ENCODE measurements at regions not wholly inside any gene's neighbourhood (a gene's known extent, or its start where the extent isn't known, plus 50 kb on each side); places are given as distances from the start of the nearest gene placed in this dataset.

GRCh38 chr10:113967126-113967525, 76.5 kb upstream of the ADRB1 start:
- no peak for DNase-seq

DNA sequence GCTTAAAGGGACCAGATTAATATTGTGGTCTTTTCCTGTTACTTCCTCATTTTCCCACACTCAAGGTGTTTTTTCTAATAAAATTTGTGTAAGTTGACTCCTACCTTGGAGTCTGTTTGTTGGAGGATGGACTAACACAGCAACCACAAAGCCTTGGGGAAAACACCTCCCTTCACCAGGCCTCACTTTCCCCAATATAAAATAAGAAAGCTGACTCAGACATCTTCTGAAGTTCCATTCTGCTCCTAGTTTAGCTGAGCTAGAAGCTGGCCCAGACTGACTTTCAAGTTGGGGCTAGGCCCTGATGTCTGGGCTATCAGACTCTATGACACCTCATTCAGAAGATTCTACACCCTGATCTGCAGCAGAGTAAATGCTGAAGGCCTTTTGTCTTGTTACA, 73.0 kb upstream of the ADRB1 start:
- no peak for DNase-seq

- DNase-seq, result no peak
Observed at GRCh38 chr10:113971349-113971973, 72.2 kb upstream of the ADRB1 start.

GRCh38 chr10:113977174-113977573, 66.5 kb upstream of the ADRB1 start:
- no peak for DNase-seq

- DNase-seq, result no peak
Observed at GRCh38 chr10:113978802-113979201, 64.9 kb upstream of the ADRB1 start.

DNA sequence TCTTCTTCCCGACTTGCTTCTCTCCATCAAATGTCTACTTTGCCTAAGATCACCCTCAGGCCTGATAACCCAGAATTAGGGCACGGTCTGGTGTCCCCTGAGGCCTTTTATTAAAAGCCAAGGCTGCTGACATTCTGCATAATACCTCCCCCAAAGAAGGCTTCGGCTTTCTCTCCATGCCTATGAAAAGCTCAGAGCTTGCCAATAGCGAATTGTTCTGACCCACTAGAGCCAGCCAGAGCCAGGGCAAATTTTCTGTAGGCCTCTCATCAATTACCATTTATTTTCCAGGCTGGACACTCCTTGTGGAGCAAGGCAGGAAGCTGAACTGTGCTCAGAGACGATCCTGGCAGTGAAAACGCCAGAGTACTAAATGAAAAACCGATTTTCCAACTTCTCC, 64.3 kb upstream of the ADRB1 start:
- DNase-seq, result no peak

GRCh38 chr10:113980408-113981087, 63.1 kb upstream of the ADRB1 start:
- DNase-seq, result no peak

GRCh38 chr10:113982296-113982695, 61.4 kb upstream of the ADRB1 start:
- DNase-seq, result no peak

GRCh38 chr10:113982769-113983168, 60.9 kb upstream of the ADRB1 start:
- DNase-seq, result no peak

- DNase-seq, result no peak
Observed at GRCh38 chr10:113983552-113983951, 60.1 kb upstream of the ADRB1 start.

GRCh38 chr10:113985297-113985844, 58.3 kb upstream of the ADRB1 start:
- no peak for DNase-seq

DNA sequence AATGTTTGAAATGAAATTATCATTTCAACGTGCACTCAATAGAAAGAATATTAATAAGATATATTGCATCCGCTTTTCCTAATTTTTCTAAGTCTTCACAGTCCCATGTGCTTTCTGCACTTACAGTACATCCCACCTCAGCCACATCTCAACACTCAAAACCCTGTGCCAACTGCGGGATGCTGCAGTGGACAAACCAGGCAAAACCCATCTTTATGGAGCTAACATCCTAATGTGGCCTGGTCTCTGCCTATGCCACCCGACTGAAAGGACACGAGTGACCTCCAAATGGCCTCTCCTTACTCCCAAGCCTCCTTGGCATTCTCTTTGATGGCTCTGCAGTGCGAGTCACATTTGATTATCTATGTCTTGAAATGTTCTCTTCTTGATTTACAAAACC, 57.4 kb upstream of the ADRB1 start:
- no peak for DNase-seq

DNA sequence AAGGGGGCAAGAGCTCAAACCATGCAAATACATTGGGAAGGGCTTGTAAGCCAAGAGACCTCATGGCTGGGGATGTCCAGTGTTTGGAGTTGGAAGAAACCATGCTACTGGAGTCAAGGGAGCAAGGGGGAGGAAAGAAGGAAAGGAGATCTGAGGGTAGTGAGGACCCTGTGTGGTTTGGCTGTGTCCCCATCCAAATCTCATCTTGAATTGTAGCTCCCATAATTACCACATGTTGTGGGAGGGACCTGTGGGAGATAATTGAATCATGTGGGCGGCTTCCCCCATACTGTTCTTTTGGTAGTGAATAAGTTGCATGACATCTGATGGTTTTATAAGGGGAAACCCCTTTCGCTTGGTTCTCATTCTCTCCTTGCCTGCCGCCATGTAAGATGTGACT, 56.5 kb upstream of the ADRB1 start:
- no peak for DNase-seq

GRCh38 chr10:113987805-113988204, 55.9 kb upstream of the ADRB1 start:
- DNase-seq, result no peak

DNA sequence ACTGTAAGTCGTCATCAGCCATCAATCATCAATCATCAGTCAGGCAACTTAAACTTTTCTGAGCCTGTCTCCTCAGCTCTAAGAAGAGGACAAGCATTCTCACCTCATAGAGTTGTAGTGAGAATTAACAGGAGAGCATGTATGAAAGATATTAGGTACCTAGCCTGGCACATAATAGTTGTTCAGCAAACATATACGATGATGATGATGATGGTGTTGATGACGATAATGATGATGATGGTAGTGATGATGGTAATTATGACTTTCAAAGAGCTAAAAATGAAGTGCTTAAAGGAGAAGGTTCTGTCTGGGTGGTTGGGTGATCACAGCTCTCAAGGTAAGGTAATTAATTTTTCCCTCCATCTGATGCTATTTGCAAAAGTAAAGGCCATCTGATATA, 55.1 kb upstream of the ADRB1 start:
- DNase-seq, result no peak

GRCh38 chr10:113991091-113991860, 52.4 kb upstream of the ADRB1 start:
- DNase-seq, result no peak

DNA sequence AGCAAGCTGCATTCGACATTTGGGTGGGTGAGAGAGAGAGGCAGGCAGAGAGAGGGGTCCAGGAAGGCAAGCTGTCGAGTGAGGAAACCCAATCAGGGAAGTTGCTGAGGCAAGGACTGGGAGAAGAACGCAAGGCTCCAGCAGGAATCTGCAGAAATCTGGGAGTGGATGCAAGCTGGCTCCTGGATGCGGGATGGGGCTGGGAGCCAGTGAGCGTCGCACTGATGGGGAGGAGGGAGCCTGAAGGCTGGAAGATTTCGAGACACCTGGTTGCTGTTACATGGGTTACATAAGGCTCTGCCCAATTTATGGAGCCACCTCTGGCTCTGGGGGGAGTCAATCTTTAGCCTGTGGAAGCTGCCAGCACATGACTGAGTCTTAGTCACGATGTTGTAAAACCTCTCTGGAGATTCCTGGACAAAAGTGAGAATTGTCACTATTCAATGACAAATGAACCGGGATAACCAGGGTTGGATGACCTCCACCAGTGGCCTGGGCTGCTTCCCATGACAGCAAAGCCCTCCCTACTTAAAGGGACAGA, 51.1 kb upstream of the ADRB1 start:
- DNase-seq, result no peak

DNA sequence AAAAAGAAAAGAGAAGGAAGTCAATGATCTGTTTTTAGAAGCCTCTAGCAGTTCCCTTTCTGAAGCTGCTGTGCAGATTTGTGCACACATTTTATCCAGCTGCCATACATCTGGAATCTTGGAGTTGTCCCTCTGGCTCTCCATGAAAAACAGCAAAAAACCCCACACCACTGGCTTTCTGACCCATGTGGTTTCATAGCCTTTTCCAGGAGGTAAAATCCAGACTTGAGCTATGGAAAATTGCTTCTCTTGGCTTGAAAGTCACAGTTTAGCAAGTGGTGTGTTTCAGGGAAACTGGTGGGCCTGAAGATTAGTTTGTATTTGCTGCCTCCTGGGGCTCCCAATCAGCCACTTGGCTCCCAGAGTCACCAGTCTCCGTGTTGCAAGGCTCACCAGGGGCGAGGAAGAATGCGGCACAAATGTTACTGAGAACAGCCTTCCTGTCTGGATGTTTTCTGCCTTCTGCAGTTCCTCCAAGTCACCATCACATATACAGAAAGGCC, 50.1 kb upstream of the ADRB1 start:
- peak; percentile 16 for DNase-seq
